A673 (cell line): ENCODE measurements at regions not wholly inside any gene's neighbourhood (a gene's known extent, or its start where the extent isn't known, plus 50 kb on each side); places are given as distances from the start of the nearest gene placed in this dataset.
A peak's percentile ranks its signal among the peaks of the same experiment; 100 is the strongest.

Experiments used
- BruUV-seq: library from RNA; stranded (reverse); fragments of 400-500 nt; replicated peaks from 2 replicates; lab custom pipeline; 2021; lab: Mats Ljungman, UMichigan
- CTCF ChIA-PET: fragments of 300-600 bp; sonication (Branson Sonifier 250); formaldehyde crosslinking; loops from one replicate; lab custom pipeline; 2022; ENCODE audit warnings: antibody characterized with exemption; lab: Charles Lee
- POLR2A ChIA-PET: fragments of 300-600 bp; sonication (Branson Sonifier 250); formaldehyde crosslinking; loops from one replicate; lab custom pipeline; 2022; ENCODE audit warnings: antibody characterized with exemption; ENCODE audit not compliant: low non-redundant PET; lab: Charles Lee
- DNase-seq: peaks from one replicate; pipeline ENCODE4 v3.0.0-alpha.2; 2015; ENCODE audit warnings: low spot score
- H3K27ac ChIP-seq: fragments of 200-600 bp; sonication (generic); 2 replicates; pipeline ENCODE4 v1.5.1; 2016; ENCODE audit warnings: mixed run types, low read depth, mild to moderate bottlenecking, mixed read lengths, antibody characterized with exemption, low read length; ENCODE audit not compliant: poor library complexity, severe bottlenecking
- H3K27me3 ChIP-seq: fragments of 200-600 bp; sonication (generic); replicated peaks from 2 replicates; pipeline ENCODE4 v1.6.1; 2017; ENCODE audit warnings: mixed run types, low read depth, mild to moderate bottlenecking, mixed read lengths, antibody characterized with exemption, low read length; ENCODE audit not compliant: insufficient read depth, poor library complexity
- H3K36me3 ChIP-seq: fragments of 200-600 bp; sonication (generic); 2 replicates; pipeline ENCODE4 v1.6.1; 2016; ENCODE audit warnings: mixed run types, mild to moderate bottlenecking, mixed read lengths, antibody characterized with exemption, low read length; ENCODE audit not compliant: insufficient read depth, poor library complexity, severe bottlenecking
- H3K4me1 ChIP-seq: fragments of 200-600 bp; sonication (generic); 2 replicates; pipeline ENCODE4 v1.6.1; 2017; ENCODE audit warnings: mixed run types, mild to moderate bottlenecking, mixed read lengths, antibody characterized with exemption, low read length; ENCODE audit not compliant: insufficient read depth, poor library complexity, severe bottlenecking
- H3K4me3 ChIP-seq: fragments of 200-600 bp; sonication (generic); 2 replicates; pipeline ENCODE4 v1.5.1; 2016; ENCODE audit warnings: low read depth, mixed run types, mild to moderate bottlenecking, mixed read lengths, low read length; ENCODE audit not compliant: poor library complexity, severe bottlenecking
- H3K9me3 ChIP-seq: fragments of 200-600 bp; sonication (generic); 2 replicates; pipeline ENCODE4 v1.6.1; 2016; ENCODE audit warnings: mixed run types, low read depth, mild to moderate bottlenecking, mixed read lengths, antibody characterized with exemption, low read length; ENCODE audit not compliant: poor library complexity, severe bottlenecking
- EZH2 ChIP-seq: fragments of 200-600 bp; sonication (generic); IDR thresholded peaks from 2 replicates; pipeline ENCODE4 v1.6.1; 2017; ENCODE audit warnings: borderline replicate concordance, low read depth, mild to moderate bottlenecking, mixed read lengths, antibody characterized with exemption, low read length; ENCODE audit not compliant: poor library complexity, severe bottlenecking
- intact Hi-C: fragments of 100-400 bp; cut with micrococcal nuclease; formaldehyde crosslinking; loops from one replicate; pipeline ENCODE4 v1.10.0; 2022; ENCODE audit not compliant: unreplicated experiment
- TF ChIP-seq, protein P1 (sequence below): fragments of 300-800, 200-600 bp; sonication (generic); conservative IDR thresholded peaks from 2 replicates; pipeline ENCODE4 v1.5.1; 2017; ENCODE audit warnings: low read depth, mild to moderate bottlenecking, antibody characterized with exemption, low read length, moderate library complexity, mixed read lengths

DNA sequence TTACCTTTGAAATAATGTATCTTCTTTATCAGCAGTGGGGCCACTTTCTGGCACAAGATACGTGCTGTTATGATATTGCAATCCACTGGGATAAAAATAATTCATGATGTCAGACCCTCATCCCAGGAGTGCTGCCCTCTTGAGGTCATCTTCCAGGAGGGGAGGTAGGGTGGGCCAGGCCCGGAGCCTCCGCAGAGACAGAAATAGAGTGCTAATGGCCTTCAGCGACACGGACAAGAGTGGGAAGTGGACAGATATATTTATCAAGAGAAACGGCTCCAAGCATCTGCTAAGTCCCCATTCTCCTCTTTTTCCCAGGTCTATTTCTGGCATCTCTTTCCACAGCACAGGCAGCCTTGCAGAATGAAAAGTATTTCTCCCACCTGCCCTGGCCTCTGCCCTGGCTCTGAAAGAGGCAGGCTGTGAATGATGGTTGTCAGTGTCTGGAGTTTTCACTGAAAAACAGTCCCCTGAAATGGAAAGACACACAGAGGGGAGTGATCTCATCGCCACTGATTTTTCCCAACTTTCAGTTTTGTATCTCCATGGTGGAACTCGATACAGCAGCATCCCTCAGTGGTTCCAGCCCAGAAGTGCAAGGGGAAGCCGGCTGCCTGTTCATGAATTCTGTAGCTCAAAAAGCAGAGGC is 251.7 kb upstream of the MYO3A start:
- BruUV-seq = no TSS peak
- no peaks in the 10 kb centered on the region for H3K9me3 ChIP-seq
- intact Hi-C loops = no loop called here
- peak; percentile 40 for DNase-seq
- CTCF ChIA-PET = no interaction called here
- no peaks in the 10 kb centered on the region for H3K36me3 ChIP-seq
- H3K4me1 ChIP-seq = no peaks in the 10 kb centered on the region
- H3K27me3 ChIP-seq = no peaks in the 10 kb centered on the region
- no peak overlapping the region for H3K27ac ChIP-seq
- POLR2A ChIA-PET = no interaction called here
- peak overlapping the region; percentile 30 for H3K4me3 ChIP-seq
- TF ChIP-seq, protein P1, sequence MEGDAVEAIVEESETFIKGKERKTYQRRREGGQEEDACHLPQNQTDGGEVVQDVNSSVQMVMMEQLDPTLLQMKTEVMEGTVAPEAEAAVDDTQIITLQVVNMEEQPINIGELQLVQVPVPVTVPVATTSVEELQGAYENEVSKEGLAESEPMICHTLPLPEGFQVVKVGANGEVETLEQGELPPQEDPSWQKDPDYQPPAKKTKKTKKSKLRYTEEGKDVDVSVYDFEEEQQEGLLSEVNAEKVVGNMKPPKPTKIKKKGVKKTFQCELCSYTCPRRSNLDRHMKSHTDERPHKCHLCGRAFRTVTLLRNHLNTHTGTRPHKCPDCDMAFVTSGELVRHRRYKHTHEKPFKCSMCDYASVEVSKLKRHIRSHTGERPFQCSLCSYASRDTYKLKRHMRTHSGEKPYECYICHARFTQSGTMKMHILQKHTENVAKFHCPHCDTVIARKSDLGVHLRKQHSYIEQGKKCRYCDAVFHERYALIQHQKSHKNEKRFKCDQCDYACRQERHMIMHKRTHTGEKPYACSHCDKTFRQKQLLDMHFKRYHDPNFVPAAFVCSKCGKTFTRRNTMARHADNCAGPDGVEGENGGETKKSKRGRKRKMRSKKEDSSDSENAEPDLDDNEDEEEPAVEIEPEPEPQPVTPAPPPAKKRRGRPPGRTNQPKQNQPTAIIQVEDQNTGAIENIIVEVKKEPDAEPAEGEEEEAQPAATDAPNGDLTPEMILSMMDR = peak; percentile 53
- TF ChIP-seq EZH2 = no peak

DNA sequence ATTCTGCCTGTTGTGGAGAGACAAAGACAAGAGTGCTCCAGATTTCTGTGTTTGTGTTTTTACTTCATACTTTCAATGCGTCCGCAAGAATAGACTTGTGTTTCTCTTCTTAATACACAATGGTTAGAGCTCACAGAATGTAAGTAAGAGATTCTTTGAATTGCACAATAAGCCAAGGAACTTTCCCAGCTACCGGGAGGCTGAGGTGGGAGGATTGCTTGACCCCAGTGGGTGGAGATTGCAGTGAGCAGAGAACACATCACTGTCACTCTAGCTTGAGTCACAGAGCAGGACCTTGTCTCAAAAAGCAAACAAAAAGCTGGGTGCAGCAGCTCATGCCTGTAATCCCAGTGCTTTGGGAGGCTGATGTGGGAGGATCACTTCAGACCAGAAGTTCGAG is 250.7 kb upstream of the MYO3A start:
- Histone ChIP-seq H3K9me3 (no peaks in the 10 kb centered on the region), H3K27ac (no peak overlapping the region), H3K4me3 (no peak overlapping the region), H3K27me3 (no peaks in the 10 kb centered on the region), H3K36me3 (no peaks in the 10 kb centered on the region), H3K4me1 (no peaks in the 10 kb centered on the region)
- BruUV-seq = no TSS peak
- intact Hi-C loops = no loop called here
- no peak for DNase-seq
- ChIA-PET POLR2A (no interaction called here), CTCF (no interaction called here)
- TF ChIP-seq EZH2 = no peak
- TF ChIP-seq, protein P1 = no peak

DNA sequence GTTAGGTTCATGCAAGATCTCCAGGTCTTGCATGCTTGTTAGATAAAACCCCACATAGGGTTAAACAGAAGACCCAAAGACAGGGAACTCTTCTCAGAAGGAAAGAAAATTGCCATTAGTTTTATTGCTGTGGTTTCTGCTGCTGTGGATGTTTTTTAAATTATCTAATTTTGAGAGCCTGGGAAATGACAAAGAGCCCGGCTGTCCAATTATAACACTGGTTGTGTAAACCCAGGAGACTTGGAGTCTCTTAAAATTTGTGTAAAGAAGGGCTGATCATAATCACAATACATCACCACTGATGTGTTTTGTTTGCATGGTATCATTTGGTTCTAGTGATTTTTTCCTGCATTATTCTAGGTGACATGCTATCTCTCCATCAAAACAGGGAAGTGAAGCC is 246.5 kb upstream of the MYO3A start:
- intact Hi-C loops = no loop called here
- H3K9me3 ChIP-seq = no peaks in the 10 kb centered on the region
- no peak for DNase-seq
- TF ChIP-seq, protein P1 = no peak
- no peak for TF ChIP-seq EZH2
- ChIA-PET POLR2A (no interaction called here), CTCF (no interaction called here)
- H3K4me1 ChIP-seq = no peaks in the 10 kb centered on the region
- BruUV-seq = no TSS peak
- H3K27ac ChIP-seq = no peak overlapping the region
- H3K36me3 ChIP-seq = no peaks in the 10 kb centered on the region
- no peaks in the 10 kb centered on the region for H3K27me3 ChIP-seq
- H3K4me3 ChIP-seq = no peak overlapping the region
